GM12865 (cell line): ENCODE measurements at regions not wholly inside any gene's neighbourhood (a gene's known extent, or its start where the extent isn't known, plus 50 kb on each side); places are given as distances from the start of the nearest gene placed in this dataset.

Experiments used
- DNase-seq: peaks from one replicate; pipeline ENCODE4 v3.0.0; 2010; ENCODE audit warnings: low read depth
- H3K4me3 ChIP-seq: 2 replicates; pipeline ENCODE4 v1.5.1; 2011; ENCODE audit warnings: mild to moderate bottlenecking, low read depth, low read length, control low read depth
- TF ChIP-seq, protein P1 (sequence below): IDR thresholded peaks from 2 replicates; pipeline ENCODE4 v1.5.1; 2011; ENCODE audit warnings: low read length, control low read depth, low read depth, inconsistent platforms; ENCODE audit not compliant: insufficient read depth; ENCODE audit errors: missing control alignments

DNA sequence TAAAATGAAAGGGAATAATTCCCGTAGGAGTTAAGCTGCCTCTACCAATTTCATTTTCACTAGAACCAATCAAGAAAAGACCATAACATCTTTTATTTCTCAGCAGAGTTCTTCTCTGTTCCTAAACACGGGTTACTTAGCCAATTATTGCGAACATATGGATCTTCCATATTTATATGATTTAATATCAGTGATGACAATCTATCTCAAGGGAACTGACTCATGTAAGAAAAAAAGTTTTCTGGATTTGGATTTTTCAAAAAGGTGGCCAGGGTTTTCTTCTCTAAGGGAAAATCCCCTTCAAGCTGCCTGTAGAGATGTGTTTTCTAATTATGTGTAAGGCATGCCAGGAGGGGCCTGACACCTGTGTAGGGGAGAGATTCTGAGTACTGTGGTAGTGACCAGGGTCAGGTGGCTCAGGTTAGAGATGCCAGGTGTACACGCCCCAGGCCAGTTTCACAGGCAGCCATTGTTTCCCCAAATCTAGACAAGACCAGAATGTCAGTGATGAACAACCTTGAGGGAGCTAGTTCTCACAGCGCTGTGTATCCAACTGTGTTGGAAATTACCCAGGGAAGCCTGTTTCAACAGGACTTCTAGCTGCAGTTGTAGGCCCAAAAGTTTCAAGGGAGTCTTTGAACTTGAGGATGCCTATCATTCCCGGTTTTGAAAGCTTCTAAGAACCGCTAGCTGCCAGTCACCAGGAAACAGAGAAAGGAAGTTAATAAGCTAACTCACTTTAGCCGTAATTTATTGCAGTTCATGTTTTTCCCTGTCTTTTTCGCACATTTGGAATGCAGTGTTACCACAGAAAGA is 572.5 kb upstream of the RGMB start:
- no peak overlapping the region for H3K4me3 ChIP-seq
- DNase-seq = no peak
- TF ChIP-seq, protein P1, sequence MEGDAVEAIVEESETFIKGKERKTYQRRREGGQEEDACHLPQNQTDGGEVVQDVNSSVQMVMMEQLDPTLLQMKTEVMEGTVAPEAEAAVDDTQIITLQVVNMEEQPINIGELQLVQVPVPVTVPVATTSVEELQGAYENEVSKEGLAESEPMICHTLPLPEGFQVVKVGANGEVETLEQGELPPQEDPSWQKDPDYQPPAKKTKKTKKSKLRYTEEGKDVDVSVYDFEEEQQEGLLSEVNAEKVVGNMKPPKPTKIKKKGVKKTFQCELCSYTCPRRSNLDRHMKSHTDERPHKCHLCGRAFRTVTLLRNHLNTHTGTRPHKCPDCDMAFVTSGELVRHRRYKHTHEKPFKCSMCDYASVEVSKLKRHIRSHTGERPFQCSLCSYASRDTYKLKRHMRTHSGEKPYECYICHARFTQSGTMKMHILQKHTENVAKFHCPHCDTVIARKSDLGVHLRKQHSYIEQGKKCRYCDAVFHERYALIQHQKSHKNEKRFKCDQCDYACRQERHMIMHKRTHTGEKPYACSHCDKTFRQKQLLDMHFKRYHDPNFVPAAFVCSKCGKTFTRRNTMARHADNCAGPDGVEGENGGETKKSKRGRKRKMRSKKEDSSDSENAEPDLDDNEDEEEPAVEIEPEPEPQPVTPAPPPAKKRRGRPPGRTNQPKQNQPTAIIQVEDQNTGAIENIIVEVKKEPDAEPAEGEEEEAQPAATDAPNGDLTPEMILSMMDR = no peak

DNA sequence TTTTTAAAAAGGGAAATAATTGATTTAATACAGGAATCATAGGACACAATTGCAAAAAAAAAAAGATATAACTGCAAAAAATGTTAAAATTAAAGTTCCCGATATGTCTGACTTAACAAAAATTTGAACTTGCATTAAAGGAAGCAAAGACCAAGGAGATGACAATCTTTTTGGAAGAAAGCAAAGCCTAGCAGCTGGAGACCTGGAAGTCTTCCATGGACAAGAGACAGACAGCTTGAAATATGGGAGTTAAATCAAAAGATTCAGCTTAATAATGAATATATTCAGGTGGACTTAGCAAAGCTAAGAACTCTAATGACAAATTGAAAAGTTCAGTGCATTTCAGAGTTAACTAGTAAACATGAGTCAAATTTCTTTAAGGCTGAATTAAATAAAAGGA is 568.7 kb upstream of the RGMB start:
- TF ChIP-seq, protein P1 = no peak
- no peak overlapping the region for H3K4me3 ChIP-seq
- no peak for DNase-seq

DNA sequence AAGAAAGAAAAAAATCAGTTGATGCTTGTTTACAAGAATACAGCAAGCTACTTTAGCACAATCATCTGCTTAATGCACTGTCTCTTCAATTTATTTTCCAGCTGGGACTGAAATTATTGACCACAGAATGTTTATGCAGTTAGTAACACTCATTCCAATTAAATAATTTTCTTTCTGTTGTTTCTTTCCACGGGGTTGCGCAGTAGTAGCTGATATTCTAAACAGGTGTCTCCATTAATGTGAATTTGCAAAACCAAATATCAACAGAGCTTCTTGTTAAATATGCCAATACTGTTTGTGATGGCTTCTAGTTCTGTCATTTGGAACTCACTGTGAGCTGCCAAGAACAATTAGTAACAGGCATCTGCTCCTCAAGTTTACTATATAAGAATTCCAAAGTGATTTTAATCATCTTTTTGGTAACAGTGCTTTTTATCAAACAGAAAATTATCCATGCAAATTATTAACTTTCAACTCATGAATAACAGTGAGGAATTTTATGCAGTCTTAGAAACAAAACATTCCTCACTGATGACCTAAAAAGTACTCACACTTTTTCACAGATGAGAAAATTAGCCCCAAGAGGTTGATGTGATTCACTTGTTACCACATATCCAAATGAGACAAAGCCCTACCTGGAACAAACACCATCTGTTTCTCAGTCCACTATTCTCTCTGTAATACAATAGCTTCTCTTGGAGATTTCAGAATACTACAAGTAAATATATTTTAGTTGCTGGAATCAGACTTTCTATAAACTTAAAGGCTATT is 567.6 kb upstream of the RGMB start:
- H3K4me3 ChIP-seq = no peak overlapping the region
- no peak for DNase-seq
- TF ChIP-seq, protein P1 = no peak

DNA sequence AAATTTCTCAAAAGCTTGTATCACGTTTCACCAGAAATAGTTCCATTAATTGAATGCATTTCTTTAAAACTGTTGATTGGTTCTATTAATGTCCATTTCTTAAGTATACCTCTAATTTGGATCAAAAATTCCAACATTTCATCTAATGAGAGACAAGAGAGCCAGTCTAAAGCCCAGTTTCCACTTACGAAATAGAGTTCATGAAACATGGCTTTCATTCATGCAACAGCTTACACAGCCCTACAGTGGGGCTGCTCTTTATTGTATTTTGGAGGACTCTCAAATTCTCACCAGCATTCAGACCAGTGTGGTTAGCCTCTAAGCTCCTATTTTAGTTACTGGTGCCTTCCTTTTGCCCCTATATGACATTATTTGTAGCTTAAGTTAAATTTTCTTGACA is 566.9 kb upstream of the RGMB start:
- no peak overlapping the region for H3K4me3 ChIP-seq
- TF ChIP-seq, protein P1 = no peak
- DNase-seq = no peak

DNA sequence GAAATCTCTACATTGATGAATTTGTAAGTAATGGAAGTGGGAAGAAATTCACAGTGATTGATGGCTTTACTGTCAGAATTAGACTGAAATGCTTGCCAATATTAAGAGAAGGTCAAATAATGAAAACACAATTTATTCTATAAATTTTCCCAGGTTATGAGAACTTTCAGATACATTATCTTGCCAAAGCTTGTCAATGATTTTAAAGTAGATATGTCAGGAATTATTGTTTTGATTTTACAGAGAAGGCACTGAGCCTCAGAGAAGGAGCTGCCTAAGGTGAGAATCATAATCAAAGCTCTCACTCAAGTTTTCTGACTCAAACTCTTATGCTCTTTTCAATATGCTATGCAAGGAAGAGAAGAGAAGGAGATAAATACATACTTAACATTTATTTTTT is 564.0 kb upstream of the RGMB start:
- no peak overlapping the region for H3K4me3 ChIP-seq
- TF ChIP-seq, protein P1 = no peak
- no peak for DNase-seq

DNA sequence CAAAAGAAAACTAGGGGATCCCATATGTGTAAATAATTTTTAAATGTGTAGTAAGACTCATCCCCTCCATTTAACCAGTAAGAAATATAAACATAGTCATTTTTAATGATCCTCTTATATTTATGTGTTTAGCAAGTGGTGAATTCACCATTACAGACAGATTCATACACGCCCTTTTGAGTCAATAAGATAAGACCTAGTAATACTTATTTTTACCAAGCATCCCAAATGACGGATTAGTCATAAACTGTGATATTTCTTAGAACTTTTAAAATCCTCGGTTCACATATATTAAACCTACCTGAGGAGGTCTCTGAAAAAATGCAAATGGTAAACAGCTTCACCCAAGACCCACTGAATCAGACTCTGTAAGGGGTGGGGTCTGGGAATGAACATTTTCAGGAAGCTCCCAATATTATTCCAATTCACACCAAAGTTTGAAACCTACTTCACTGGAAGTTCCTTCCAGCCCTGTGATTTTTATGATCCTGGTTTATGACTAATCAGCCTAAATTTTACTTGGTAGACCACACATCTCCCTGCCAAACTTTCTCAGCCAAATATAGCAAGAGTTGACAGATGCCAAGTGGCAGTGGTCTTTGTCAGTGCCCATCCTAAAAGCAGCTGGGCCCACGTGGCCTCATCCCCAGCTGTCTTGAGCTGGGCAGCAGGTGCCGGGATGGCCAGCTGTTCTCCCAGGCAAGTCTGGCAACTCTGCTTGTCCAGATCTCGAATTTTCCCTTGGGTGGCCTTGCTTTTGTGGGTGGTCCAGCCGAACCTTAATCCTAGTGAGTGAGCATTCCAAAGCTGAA is 559.0 kb upstream of the RGMB start:
- TF ChIP-seq, protein P1 = no peak
- no peak for DNase-seq
- H3K4me3 ChIP-seq = no peak overlapping the region
